Progenitor cell of endocrine pancreas (in vitro differentiated cells): ENCODE measurements at regions not wholly inside any gene's neighbourhood (a gene's known extent, or its start where the extent isn't known, plus 50 kb on each side); places are given as distances from the start of the nearest gene placed in this dataset.

ENCODE experiments used
- DNase-seq: peaks from one replicate; pipeline ENCODE4 v3.0.0; 2021; ENCODE audit warnings: low spot score; ENCODE audit not compliant: unreplicated experiment
- H3K27ac Mint-ChIP-seq: 2 replicates; pipeline ENCODE4 v1.8.0; 2021; ENCODE audit warnings: mild to moderate bottlenecking, moderate library complexity, mixed read lengths
- H3K27me3 Mint-ChIP-seq: 2 replicates; pipeline ENCODE4 v1.8.0; 2021; ENCODE audit warnings: mixed read lengths
- H3K36me3 Mint-ChIP-seq: 2 replicates; pipeline ENCODE4 v1.8.0; 2022; ENCODE audit warnings: mixed read lengths; ENCODE audit not compliant: insufficient read depth
- H3K4me1 Mint-ChIP-seq: 2 replicates; pipeline ENCODE4 v1.8.0; 2021; ENCODE audit warnings: low read depth, mixed read lengths
- H3K4me3 Mint-ChIP-seq: 2 replicates; pipeline ENCODE4 v1.8.0; 2021; ENCODE audit warnings: low read depth, mild to moderate bottlenecking, moderate library complexity, mixed read lengths
- H3K9me3 Mint-ChIP-seq: 2 replicates; pipeline ENCODE4 v1.8.0; 2021; ENCODE audit warnings: low read depth, mixed read lengths
- TF ChIP-seq, protein P1 (sequence below): fragments of 200-600 bp; sonication (generic); IDR thresholded peaks from one replicate; pipeline ENCODE4 v1.5.0; 2021; ENCODE audit warnings: antibody characterized with exemption, mild to moderate bottlenecking; ENCODE audit not compliant: unreplicated experiment

DNA sequence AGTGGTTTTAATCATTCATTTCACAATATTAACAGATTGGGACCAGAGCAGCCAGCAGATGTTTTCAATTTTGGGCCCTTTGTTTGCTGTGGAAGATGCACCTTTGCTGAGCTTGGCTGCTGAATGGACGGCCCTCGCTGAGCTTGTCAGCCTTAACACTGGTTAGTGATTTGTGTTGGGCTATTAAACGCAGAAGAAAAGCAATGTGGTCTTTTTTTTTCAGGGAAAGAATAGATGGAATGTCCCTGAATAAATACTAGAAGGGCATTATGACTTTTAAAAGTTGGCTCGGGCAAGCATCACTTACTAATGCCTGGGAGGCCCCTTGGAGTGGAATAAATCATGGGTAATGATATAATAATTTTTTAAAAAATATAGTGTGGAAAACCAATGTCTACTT lies 297.0 kb downstream of the MAP2K6 start:
- no peak for DNase-seq
- Mint-ChIP-seq H3K27ac (peak overlapping the region; percentile 21), H3K9me3 (no peaks in the 10 kb centered on the region), H3K4me3 (no peak overlapping the region), H3K36me3 (no peaks in the 10 kb centered on the region), H3K4me1 (peaks cover 33% of the 10 kb centered on the region), H3K27me3 (no peaks in the 10 kb centered on the region)
- TF ChIP-seq, protein P1, sequence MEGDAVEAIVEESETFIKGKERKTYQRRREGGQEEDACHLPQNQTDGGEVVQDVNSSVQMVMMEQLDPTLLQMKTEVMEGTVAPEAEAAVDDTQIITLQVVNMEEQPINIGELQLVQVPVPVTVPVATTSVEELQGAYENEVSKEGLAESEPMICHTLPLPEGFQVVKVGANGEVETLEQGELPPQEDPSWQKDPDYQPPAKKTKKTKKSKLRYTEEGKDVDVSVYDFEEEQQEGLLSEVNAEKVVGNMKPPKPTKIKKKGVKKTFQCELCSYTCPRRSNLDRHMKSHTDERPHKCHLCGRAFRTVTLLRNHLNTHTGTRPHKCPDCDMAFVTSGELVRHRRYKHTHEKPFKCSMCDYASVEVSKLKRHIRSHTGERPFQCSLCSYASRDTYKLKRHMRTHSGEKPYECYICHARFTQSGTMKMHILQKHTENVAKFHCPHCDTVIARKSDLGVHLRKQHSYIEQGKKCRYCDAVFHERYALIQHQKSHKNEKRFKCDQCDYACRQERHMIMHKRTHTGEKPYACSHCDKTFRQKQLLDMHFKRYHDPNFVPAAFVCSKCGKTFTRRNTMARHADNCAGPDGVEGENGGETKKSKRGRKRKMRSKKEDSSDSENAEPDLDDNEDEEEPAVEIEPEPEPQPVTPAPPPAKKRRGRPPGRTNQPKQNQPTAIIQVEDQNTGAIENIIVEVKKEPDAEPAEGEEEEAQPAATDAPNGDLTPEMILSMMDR, result no peak

DNA sequence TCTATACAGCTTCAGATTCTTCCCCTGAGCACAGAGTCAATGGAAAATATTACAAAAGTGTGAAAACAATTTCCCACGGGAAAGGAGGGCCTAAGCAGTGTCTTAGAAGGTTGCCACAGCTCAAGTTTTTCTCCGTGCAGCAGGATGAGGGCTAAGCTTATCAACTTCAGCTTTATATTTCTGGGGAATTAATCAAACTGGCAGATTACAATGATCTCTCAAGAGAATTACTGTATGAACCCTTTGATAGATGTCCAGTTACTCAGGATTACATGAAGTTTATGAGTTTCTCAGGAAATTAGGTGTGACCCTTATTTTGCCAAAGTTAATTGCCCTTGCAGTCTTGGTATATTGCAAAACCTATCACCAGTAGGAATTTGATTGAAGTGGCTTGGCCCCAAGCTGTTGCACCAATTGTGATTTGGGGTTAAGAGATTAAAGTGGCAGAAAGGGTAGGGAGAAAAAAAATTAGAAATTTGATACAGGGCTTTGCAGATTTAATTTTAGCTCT lies 298.4 kb downstream of the MAP2K6 start:
- no peaks in the 10 kb centered on the region for H3K9me3 Mint-ChIP-seq
- no peak overlapping the region for H3K27ac Mint-ChIP-seq
- no peaks in the 10 kb centered on the region for H3K27me3 Mint-ChIP-seq
- DNase-seq, result no peak
- H3K4me3 Mint-ChIP-seq, result no peak overlapping the region
- TF ChIP-seq, protein P1, result no peak
- peaks cover 46% of the 10 kb centered on the region for H3K4me1 Mint-ChIP-seq
- H3K36me3 Mint-ChIP-seq, result no peaks in the 10 kb centered on the region

DNA sequence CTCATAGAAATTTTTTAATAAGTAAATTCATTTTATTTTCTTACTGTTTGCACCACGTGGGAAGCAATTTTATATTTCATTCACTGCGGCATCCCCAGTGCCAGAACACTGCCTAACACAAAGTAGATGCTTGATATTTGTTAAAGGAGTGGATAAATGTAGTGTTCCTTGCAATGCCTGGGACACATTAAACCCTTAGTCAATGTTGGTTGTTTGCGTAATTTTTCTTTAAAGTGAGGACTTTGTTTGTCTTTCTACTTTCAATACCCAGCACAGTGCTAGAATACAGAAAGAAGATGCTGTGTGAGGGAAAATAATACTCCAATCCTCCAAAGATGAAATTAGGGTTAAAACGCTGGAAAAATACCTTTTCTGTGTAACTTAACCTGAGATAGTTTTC lies 299.3 kb downstream of the MAP2K6 start:
- H3K9me3 Mint-ChIP-seq, result no peaks in the 10 kb centered on the region
- no peak overlapping the region for H3K4me3 Mint-ChIP-seq
- H3K36me3 Mint-ChIP-seq, result no peaks in the 10 kb centered on the region
- no peak for DNase-seq
- H3K27me3 Mint-ChIP-seq, result no peaks in the 10 kb centered on the region
- TF ChIP-seq, protein P1, result no peak
- no peak overlapping the region for H3K27ac Mint-ChIP-seq
- H3K4me1 Mint-ChIP-seq, result peaks cover 51% of the 10 kb centered on the region

DNA sequence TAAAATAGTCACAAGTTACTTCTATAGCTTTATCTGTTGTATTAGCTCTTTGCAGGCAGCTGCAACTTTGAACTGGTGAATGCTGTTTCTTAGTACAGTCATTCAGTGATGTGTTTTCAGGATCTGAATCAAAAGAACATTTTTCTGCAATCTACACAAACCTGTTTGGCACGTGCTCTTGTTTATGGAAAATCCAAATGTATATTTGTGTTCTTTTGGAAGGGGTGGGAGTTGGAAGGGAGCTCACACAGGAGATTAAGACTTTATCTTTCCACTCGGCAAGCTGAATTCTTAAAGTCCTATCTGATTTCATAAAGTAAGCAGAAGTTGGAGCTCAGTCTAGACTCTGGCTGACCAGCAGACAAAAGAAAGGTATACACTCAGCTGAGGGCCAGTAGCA lies 300.2 kb downstream of the MAP2K6 start:
- Mint-ChIP-seq H3K9me3 (no peaks in the 10 kb centered on the region), H3K27me3 (no peaks in the 10 kb centered on the region), H3K36me3 (no peaks in the 10 kb centered on the region), H3K27ac (no peak overlapping the region), H3K4me3 (no peak overlapping the region), H3K4me1 (peaks cover 51% of the 10 kb centered on the region)
- TF ChIP-seq, protein P1, result no peak
- DNase-seq, result no peak

DNA sequence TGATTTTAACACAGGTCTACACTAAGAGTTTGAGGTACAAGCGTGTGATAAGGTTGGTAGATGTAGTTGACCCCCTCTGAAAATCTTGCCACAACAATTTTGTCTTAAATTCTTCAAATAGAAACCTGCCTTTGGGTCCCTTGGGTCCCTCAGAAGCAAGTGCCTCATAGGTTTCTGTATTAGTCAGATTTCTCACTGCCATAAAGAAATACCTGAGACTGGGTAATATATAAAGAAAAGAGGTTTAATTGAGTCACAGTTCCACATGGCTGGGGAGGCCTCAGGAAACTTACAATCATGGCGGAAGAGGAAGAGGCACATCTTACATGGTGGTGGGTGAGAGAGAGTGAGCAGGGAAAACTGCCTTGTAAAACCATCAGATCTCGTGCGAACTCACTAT lies 301.2 kb downstream of the MAP2K6 start:
- Mint-ChIP-seq H3K36me3 (no peaks in the 10 kb centered on the region), H3K9me3 (no peaks in the 10 kb centered on the region), H3K27me3 (no peaks in the 10 kb centered on the region), H3K4me1 (peaks cover 46% of the 10 kb centered on the region), H3K4me3 (no peak overlapping the region), H3K27ac (no peak overlapping the region)
- DNase-seq, result no peak
- TF ChIP-seq, protein P1, result no peak
